NCI-H1436 treated with DMSO at 0.1 percent for 48 hours (cell line): ENCODE measurements at regions not wholly inside any gene's neighbourhood (a gene's known extent, or its start where the extent isn't known, plus 50 kb on each side); places are given as distances from the start of the nearest gene placed in this dataset.
"Not testable (repeated sequence)": the region's sequence is repeated elsewhere in the genome, so short reads cannot be mapped to it uniquely, and the experiment has no call there.

Experiments
- DNase-seq: peaks from one replicate; lab custom pipeline; 2025; lab: John Stamatoyannopoulos, UW

DNA sequence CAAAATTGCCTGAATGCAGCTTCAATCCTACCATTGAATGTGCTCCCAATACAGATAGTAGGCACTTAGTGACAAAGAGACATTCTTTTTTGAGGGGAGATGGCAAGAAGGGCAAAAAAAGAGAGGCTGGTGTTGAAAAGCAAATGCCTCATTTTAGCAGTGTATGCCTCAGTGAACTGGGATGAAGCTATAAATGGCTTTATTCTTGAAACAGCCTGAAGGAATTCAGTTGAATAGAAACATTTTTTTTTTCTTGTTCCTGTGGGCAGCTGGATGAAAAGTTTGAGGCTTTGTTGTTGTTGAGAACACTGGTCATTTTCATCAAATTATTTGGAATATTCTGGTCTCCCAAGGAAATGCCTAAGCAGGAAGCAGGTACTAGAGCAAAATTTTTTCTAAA, 228.9 kb downstream of the RNF144A start:
- DNase-seq: no peak

DNA sequence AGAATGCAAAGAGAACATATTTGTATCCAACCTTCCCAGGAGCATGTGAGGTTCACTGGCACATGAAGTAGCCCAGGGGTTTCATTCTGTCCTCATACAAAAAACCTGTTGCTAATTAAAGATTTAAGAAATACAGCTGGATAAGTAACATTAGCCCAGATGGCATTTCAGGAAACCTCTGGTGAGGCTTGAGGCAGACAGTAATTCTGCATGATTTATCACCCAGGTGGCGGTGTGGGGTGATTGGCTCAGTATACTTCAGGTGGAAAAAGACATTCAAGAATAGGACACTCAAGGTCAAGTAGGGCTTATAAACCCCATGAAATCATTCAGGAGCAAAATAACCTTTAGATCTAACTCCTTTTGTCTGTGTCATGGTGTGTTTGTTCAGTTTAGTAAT, 237.4 kb downstream of the RNF144A start:
- no peak for DNase-seq

DNA sequence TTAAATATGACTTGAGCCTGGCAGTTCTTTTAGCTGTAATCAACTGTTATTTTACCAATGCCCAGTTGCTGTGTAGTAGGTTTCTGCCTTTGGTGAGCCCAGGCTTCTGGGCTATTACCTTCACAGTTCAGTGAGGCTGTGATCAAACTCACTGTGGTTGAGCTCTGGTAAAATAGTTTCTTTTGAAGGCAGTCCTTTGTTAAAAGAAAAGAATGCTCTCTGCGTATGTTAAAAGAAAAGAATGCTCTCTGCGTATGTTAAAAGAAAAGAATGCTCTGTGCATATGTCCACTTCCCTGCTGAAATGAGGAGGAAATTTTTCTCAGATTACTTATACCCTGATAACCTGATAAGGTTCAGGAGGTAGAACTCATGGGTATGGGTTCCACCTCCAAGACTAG, 244.3 kb downstream of the RNF144A start:
- DNase-seq: no peak

DNA sequence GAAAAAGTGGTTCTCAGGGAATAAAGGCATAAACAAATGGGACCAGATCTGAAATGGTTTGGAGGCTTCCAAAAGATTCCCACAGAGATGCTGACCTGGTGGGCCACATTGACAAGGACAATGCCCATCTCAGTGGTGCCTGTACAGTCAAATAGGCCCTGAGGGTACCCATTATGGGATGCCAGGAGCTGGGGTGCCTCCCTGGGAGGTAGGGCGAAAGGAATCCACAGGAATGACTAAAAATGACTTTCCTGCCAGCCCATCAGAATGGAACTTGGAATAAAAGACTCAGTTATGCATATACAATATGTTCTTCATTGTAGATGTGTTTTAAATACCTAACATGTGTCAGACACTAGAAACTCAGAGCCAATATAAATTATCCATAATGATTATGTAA, 248.5 kb downstream of the RNF144A start:
- DNase-seq: no peak

DNA sequence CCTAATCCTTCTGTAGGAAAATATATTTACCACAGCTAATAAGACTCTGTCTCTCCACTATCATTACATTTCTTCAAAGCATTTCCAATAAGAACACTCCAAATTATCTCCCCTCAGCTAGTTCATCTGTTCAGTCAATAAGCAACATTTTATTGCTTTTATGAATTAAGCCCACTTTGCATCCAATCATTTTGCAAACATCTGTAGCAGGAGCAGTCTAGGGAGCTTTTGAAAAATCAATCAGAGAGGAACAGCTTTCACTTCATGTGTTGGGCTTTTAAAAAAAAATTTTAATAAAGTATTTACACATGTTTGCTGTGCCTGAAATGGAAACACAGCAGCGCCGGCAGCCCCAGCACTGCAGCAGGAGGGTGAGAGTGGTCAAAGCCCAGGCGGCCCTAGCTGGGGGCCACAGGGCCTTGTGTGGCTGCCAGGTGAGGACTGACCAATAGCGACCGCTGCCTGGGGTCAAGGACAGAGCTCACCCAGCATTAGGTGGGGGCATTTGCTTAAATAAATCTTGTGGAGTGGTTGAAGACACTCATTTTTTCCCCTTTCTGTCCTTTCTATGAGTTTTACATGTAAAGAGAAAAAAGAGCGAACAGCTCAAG, 250.7 kb downstream of the RNF144A start:
- no peak for DNase-seq

DNA sequence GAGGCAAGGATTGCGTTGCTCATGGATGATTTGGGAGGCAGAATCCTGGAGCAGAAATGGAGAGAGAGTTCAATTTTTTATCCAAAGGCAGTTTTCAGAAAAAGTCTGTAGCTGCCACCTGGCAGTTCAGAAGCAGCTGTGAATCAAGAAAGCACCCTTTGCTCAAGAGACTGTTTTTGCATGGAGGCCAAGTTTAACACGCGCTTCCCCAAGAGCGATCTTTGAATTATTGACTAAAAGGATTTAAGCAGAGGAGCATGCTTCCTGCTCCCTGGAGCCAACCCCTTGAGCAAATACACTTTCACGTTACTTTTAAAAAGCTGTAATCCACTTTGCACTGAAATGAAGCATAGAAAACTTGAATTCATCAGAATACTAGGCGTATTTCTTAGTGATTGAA, 252.4 kb downstream of the RNF144A start:
- no peak for DNase-seq

DNA sequence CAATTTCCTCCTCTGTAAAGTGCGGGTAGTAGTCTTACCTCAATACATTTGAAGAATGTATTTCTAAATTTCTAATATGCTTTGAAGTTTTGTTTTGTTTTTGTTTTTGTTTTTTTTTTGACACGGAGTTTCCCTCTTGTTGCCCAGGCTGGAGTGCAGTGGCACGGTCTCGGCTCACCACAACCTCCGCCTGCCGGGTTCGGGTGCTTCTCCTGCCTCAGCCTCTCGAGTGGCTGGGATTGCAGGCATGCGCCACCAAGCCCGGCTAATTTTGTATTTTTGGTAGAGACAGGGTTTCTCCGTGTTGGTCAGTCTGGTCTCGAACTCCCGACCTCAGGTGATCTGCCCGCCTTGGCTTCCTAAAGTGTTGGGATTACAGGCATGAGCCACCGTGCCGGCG, 261.8 kb downstream of the RNF144A start:
- not testable (repeated sequence) for DNase-seq

DNA sequence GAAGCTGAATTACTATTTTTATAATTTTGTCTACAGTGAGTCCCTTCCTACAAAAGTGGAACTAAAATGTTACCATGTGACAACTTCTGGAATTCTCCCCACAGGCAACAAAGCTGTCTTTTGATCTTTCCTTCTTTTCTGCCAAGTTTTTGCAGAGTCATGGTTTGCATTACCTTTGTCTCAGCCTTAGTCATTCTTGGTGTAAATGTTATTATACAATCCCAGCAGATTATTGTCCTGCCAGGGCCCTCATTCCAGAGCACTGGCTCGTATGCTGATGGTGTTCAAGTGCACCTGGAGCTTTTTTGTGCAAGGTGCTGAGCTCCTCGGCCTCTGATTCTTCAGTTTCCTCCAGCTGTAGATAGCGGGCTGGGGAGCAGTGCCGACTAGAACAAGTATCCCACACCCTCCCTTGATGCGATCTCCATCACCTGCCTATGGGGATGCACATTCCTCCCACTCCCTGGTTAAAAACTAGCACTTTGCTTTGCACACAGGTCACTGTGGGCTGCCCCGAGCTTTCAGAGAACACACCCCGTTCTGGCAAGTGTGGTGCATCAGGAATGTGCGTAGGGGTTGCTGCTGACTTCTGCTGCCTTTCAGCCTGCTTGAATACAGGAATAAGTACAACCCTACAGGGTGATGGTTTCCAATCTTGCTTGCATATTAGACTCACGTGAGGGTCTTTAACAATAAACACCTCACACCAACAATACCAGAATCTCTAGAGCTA, 263.6 kb downstream of the RNF144A start:
- DNase-seq: no peak

DNA sequence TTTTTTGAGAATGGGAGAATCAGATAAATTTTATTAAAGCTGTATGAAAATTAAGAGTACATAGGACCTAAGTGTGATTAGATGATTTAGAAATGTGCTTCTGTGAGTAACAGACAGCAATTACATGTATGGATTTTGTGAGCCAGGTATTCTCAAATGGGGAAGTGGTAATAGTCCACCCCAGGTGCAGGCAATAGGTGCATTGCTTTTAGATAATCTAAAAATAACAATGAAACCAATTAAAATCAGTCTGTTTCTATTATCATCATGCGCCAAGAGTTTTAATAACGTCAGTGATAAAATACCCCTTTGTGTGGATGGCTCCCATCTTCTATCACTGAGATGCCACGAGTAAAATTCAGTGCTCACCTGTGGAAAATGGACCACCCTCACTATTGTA, 265.3 kb downstream of the RNF144A start:
- DNase-seq: no peak

DNA sequence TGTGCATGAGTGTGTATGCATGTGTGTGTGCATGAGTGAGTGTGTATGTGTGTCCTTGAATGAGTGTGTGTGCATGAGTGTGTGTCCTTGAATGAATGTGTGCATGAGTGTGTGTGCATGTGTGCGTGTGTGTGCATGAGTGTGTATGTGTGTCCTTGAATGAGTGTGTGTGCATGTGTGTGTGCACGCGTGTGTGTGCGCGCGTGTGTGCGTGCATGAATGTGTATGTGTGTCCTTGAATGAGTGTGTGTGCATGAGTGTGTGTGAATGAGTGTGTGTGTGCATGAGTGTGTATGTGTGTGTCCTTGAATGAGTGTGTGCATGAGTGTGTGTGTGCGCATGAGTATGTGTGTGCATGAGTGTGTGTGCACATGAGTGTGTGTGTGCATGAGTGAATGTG, 271.9 kb downstream of the RNF144A start:
- no peak for DNase-seq

DNA sequence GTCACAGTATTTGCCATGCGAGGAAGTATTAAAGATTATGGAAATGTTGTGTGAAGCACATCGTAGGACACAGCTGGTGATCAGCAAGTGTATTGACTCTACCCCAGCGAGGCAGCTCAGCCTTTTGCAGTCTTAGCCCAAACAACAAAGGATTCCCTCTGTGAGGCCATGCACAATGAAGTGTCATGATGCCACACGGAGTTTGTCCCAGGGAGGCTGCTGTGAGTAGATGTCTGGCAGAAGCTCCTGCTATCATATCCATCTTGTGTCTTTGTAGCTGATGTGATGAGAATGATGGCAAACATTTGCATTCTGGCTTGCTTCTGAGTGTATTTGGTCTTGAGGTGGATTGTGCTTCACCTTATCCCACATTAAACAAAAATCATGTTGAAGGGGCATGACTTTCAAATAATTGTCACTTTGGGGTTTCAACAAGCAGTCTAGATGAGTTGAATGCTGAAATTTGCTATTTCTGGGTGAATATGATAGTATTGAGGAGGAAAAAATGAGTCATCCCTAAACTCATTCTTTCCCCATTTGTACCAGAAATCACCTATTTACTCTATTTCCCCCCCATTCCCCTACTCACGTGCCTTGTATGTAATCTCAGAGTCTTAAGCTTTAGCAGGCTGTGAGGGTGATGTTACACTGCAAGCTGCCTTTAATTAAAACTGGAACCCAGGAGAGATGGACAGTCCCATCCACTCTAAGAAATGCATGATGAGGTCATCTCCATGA, 273.5 kb downstream of the RNF144A start:
- no peak for DNase-seq

DNA sequence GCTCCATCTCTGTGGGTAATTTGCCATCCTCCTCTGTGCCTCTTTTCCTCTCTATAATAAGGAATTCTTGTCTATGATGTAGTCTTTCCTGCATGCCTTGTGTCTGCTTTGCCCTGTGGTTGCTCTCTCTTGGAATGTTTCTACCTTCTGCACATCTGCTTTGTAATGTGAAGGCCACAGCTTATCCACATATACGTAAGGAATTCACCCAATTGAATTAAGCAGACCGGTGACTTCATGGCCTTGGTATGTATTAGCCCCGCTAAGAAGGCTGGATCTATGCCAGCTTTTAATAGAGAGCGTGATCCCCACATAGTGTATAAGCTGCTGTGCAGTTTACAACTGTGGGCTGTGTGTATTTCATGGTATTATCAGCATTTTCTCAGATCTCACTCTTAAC, 274.7 kb downstream of the RNF144A start:
- DNase-seq: no peak

DNA sequence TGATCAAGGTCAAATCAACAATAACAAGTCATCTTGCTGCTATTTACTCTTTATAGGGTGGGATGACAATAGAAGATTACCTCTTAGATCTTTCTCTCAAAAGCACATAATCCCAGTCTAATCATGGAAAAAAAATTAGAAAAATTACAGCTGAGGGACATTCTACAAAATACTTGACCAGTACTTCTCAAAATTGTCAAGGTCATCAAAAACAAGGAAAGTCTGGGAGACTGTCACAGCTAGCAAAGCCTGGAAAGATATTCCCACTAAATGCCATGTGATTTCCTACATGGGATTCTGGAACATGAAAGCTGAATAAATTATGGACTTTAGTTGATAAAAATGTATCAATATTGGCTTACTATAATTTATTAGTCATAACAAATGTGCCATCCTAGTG, 276.2 kb downstream of the RNF144A start:
- DNase-seq: no peak

DNA sequence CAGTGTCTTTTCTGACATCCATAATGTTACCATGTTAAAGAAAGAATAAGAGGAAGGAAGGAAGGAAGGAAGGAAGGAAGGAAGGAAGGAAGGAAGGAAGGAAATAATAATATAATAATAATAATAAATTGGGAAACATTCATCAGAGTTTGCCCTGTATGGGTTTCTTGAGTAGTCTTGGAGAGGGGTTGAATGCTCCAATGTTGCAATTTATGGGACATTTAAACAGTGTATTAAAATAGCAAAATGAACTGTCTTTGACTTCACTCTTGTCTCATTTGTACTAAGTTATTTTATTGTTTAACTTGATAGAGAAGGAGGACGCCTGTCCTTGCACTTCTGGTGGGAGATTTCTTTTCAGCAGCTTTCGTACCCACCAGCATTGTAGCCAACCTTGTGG, 277.7 kb downstream of the RNF144A start:
- DNase-seq: no peak

DNA sequence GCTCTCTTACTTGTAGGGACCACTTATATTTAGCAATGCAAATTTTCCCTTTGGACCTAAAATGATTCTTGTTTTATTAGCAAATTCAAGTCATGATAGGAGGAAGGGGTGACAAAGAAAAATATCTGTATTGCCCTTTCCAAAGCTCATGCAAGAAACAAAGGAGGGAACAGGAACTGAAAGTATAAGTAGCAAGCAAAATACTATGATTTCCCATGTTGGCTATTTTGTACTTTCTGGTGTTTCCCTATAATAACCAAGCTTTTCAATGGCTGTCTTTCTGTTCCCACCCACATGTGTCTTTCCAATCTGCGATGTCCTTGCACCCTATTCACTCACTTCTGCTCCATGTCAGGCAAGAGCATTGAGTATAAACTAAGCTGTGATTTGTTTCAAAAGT, 279.7 kb downstream of the RNF144A start:
- DNase-seq: no peak

DNA sequence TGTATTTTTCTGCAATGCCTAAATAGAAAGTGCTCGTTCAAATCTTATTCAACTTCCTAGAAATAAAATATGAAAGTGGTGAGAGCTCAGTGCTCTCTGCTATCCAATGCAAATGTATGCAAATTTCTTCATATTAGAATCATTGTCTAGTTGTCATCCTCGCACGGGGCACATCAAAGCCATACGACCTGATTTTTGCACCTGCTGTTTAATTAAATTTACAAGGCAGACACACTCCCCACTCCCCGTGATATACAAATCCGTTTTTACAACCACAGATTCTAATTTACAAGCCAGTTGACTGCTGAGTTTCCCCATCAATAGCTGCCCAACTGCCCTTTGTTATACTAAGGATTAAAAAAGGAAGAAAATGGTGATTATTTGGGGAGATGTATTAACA, 284.6 kb downstream of the RNF144A start:
- DNase-seq: no peak

DNA sequence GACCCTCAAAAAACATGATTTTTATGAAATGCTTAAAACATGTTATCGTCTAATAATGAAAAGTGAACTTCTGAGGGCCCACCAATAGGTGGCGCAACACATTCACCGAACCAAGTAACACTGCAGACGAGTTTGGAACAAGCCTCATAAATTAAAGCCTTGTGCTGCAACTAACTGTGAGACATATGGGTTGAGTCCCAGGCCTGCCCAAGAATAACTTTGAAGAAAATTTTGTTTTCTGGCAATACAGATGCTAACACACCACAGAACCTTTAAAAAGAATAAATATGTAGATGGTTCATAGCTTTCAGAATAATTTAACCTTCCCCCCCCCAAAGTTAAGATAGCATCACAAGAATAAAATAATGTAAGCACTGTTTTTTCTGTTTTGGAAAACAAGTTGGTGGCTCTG, 285.9 kb downstream of the RNF144A start:
- peak; percentile 18 for DNase-seq

DNA sequence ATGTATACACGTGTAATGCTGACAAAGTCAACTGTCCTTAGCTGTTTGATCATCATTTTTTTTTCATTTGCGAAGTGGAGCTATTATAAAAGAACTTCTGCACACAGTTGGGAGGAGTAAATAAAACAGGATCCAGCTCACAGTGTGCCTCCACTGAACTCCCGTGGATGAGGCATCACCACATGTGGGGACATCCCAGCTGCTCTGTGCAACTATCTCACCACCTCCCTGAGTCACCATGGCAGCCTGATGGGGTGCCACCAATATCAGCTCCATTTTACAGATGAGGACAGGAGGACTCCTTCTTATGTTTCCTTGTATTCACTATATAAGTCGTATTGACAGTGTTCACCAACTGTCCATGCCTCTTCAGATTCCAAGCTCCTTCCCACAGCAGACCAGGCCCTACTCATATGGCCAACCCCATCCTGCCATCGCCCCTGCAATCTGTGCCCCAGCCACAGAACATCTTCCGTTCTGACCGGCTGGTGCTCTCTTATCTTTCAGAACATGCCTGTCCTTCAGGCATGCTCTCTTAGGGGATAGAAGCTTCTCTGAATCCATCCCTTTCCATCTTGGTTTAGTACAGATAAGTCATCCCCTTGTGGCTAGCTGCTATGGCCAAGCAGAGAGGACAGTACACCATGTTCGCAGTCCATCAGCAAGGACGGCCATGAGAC, 288.1 kb downstream of the RNF144A start:
- no peak for DNase-seq

DNA sequence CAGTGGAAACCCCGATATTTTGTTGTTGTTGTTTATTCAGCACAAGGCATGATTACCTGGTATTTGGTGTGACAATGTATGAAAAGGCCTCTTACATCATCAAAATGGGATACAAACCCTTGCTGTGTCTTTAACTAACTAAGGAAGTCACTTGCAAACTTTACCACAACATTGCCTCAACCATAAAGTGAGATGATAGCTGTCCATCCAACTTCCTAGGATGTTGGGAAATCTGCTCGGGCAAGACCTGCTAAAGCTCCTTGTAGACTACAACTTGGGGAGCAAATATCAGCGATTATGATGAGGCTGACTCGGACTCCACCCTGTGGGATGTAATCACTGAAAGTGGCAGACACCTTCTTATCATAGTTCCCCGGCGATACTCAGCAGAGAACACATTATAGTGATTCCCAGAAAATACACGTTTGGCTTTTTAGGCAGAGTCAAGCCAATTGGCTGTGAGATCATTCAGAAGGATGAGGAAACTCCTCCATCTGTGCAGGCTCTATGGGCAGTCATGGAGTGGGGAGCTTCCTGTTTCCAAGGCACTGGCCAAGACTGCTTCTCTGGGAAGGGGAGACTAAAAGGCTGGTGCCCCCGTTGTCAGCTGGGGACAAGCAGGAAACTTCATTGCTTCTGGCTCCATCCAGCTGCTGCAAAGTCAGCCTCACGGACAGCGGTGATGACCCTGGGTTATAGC, 289.0 kb downstream of the RNF144A start:
- no peak for DNase-seq

DNA sequence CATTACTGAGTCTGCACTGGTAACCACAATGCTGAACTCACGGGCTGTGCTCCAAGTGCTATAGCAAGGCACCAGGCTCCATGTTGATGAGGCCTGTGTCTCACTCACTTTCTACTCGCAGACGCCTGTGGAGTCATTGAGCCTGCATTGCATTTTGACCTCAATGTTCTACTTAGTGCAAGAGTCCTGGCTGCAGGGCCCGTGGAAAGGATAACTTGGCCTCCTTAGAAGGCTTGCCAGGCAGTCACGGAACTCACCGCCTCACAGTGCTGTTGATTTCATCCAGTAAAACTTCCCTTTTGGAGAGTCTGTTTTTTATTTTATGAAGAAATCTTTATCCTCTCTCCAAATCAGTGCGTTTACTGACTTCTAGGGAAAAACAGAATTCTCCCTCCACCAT, 290.4 kb downstream of the RNF144A start:
- no peak for DNase-seq

DNA sequence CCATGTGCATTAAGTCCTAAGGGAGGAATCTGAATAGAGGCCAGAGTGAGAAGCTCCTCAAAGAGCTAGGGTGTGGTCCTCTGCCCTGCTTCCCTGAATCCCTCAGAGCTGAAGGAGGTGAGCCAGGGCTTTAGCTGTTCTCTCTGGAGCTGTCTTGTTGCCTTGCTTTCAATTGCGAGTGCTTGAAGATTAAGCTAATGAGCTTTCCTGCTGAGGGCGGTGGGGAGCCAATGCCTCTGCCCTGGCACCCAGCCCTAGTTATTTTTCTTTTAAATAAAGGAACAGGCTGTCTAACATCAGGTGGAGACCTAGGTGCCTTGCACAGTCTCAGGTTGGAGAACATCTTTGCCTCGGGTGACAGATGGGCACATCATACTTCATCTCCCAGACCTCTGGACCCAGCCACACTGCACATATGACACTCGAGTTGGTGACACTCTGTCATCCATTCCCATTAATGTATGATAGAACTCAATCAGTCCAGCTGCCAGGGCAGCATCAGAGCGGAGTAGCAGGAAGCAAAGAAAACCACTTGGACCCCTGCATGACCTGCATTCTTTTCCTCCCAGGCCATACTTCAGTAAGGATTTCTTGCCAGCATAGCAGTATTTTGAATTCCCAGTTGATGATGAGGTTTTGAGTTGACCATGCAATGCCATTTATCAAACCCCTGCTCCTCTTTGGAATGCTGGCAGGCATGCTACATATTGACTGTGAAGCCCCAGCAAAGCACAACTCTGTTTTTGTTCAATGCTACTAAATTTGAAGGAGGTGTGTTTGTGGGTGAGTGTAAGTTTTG, 292.7 kb downstream of the RNF144A start:
- no peak for DNase-seq
